K562 (cell line): ENCODE measurements at regions not wholly inside any gene's neighbourhood (a gene's known extent, or its start where the extent isn't known, plus 50 kb on each side); places are given as distances from the start of the nearest gene placed in this dataset.

Experiments
- BRD9 ChIP-seq: fragments of 450-650 bp; IDR thresholded peaks from 2 replicates; pipeline ENCODE4 v1.6.1; 2018; ENCODE audit warnings: low read depth; ENCODE audit not compliant: partially characterized antibody
- GATAD2B ChIP-seq: fragments of 450-650 bp; IDR thresholded peaks from 2 replicates; pipeline ENCODE4 v1.6.1; 2017; ENCODE audit warnings: mild to moderate bottlenecking, borderline replicate concordance
- RBBP5 ChIP-seq: fragments of 200-600 bp; sonication (generic); IDR thresholded peaks from 2 replicates; pipeline ENCODE4 v1.6.1; 2012; ENCODE audit warnings: borderline replicate concordance, mild to moderate bottlenecking, low read length, control low read depth, inconsistent platforms; ENCODE audit not compliant: insufficient read depth, poor library complexity, severe bottlenecking
- TF ChIP-seq, protein P1 (sequence below), 2 experiments: fragments of 450-650 bp in 1 of 2; sonication (generic) in 1 of 2; formaldehyde crosslinking in 1 of 2; IDR thresholded peaks; 2 replicates each; pipeline versions ENCODE4 v1.7.1 to v1.9.0; 2016 to 2022; ENCODE audit warnings: inconsistent platforms in 1 of 2, mild to moderate bottlenecking in 1 of 2, missing genetic modification reagents in 1 of 2
- TF ChIP-seq, protein P2 (sequence below): fragments of 450-650 bp; formaldehyde crosslinking; IDR thresholded peaks from 2 replicates; pipeline ENCODE4 v1.4.0; 2022; ENCODE audit warnings: missing genetic modification characterization

DNA sequence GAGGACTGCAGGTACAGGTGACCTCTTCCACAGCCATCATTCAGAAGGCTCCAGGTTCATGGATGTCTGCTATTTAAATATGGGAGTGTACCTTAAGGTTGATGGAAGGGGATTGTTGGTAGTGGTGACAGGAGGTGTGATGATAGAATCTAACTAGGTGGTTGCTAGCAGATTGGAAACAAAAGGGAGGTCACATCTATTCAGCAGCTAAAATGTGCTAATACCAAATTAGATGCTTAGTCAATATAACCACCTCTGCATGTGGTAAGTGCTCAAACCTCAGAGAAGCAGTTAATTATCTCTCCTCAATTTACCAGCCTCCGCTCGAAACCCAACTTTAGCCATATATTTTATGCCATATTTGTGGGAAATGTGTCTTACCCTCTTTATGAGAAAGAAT is 98.7 kb upstream of the CCSER1 start (continued):
- TF ChIP-seq, protein P1, sequence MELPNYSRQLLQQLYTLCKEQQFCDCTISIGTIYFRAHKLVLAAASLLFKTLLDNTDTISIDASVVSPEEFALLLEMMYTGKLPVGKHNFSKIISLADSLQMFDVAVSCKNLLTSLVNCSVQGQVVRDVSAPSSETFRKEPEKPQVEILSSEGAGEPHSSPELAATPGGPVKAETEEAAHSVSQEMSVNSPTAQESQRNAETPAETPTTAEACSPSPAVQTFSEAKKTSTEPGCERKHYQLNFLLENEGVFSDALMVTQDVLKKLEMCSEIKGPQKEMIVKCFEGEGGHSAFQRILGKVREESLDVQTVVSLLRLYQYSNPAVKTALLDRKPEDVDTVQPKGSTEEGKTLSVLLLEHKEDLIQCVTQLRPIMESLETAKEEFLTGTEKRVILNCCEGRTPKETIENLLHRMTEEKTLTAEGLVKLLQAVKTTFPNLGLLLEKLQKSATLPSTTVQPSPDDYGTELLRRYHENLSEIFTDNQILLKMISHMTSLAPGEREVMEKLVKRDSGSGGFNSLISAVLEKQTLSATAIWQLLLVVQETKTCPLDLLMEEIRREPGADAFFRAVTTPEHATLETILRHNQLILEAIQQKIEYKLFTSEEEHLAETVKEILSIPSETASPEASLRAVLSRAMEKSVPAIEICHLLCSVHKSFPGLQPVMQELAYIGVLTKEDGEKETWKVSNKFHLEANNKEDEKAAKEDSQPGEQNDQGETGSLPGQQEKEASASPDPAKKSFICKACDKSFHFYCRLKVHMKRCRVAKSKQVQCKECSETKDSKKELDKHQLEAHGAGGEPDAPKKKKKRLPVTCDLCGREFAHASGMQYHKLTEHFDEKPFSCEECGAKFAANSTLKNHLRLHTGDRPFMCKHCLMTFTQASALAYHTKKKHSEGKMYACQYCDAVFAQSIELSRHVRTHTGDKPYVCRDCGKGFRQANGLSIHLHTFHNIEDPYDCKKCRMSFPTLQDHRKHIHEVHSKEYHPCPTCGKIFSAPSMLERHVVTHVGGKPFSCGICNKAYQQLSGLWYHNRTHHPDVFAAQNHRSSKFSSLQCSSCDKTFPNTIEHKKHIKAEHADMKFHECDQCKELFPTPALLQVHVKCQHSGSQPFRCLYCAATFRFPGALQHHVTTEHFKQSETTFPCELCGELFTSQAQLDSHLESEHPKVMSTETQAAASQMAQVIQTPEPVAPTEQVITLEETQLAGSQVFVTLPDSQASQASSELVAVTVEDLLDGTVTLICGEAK (IDR thresholded peaks at IDR 0.05): no peak
- TF ChIP-seq, protein P1 (CRISPR knock-in tag; IDR thresholded peaks at IDR 0.05): no peak
- TF ChIP-seq RBBP5: no peak
- TF ChIP-seq, protein P2, sequence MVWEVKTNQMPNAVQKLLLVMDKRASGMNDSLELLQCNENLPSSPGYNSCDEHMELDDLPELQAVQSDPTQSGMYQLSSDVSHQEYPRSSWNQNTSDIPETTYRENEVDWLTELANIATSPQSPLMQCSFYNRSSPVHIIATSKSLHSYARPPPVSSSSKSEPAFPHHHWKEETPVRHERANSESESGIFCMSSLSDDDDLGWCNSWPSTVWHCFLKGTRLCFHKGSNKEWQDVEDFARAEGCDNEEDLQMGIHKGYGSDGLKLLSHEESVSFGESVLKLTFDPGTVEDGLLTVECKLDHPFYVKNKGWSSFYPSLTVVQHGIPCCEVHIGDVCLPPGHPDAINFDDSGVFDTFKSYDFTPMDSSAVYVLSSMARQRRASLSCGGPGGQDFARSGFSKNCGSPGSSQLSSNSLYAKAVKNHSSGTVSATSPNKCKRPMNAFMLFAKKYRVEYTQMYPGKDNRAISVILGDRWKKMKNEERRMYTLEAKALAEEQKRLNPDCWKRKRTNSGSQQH (CRISPR knock-in tag): no peak
- no peak for TF ChIP-seq BRD9
- no peak for TF ChIP-seq GATAD2B
- TF ChIP-seq, all 486 proteins: peak for 0
